Stomach (tissue), 8 donors: ENCODE measurements at regions not wholly inside any gene's neighbourhood (a gene's known extent, or its start where the extent isn't known, plus 50 kb on each side); places are given as distances from the start of the nearest gene placed in this dataset.
A peak's percentile ranks its signal among the peaks of the same experiment; 100 is the strongest.

Source experiments
- DNase-seq, 2 donors: peaks; one replicate each; pipeline versions ENCODE4 v3.0.0 to v3.0.0-alpha.2; 2013 to 2019
- H3K27ac ChIP-seq, 5 donors: fragments of 200-600 bp in 4 of 5; sonication (generic) in 4 of 5; one replicate each; pipeline ENCODE4 v1.5.1; 2013 to 2019; ENCODE audit warnings: mild to moderate bottlenecking in 1 of 5, moderate library complexity in 1 of 5
- H3K27me3 ChIP-seq, 3 donors: fragments of 200-600 bp; sonication (generic); one replicate each; pipeline ENCODE4 v1.5.1; 2017 to 2019; ENCODE audit warnings: mixed run types in 1 of 3
- H3K36me3 ChIP-seq, 4 donors: fragments of 200-600 bp; sonication (generic); 1 replicate in 3 of 4; 2 replicates in 1 of 4; pipeline ENCODE4 v1.5.1; 2016 to 2019
- H3K4me1 ChIP-seq, 4 donors: fragments of 200-600 bp; sonication (generic); one replicate each; pipeline ENCODE4 v1.5.1; 2016 to 2019
- H3K4me3 ChIP-seq, 4 donors: fragments of 200-600 bp; sonication (generic) in 3 of 4; one replicate each; pipeline ENCODE4 v1.5.1; 2016 to 2019; ENCODE audit warnings: mild to moderate bottlenecking in 1 of 4
- H3K9me3 ChIP-seq, 4 donors: fragments of 200-600 bp; sonication (generic); one replicate each; pipeline ENCODE4 v1.5.1; 2016 to 2019
- EP300 ChIP-seq: sonication (generic); formaldehyde crosslinking; IDR thresholded peaks from one replicate; pipeline ENCODE4 v1.6.1; 2017; ENCODE audit warnings: antibody characterized with exemption
- POLR2A ChIP-seq, 4 donors: fragments of 450-650 bp; IDR thresholded peaks; one replicate each; pipeline ENCODE4 v1.6.1; 2016; ENCODE audit warnings: antibody characterized with exemption in 4 of 4, control low read depth in 2 of 4, mild to moderate bottlenecking in 1 of 4, moderate library complexity in 1 of 4
- POLR2AphosphoS5 ChIP-seq, 3 donors: sonication (generic); formaldehyde crosslinking; IDR thresholded peaks; one replicate each; pipeline ENCODE4 v1.6.1; 2016; ENCODE audit warnings: antibody characterized with exemption in 3 of 3
- WGBS, 5 donors: extraction: QIAGEN DNeasy Blood & Tissue Kit in 3 of 5; methylation state at CpG; one replicate each; pipeline versions ENCODE4 v1.1.5 to v1.1.7; 2013 to 2018; 5-methylcytosine and 5-hydroxymethylcytosine counted together
- intact Hi-C: fragments of 100-400 bp; cut with DNase I; formaldehyde crosslinking; loops from one replicate; pipeline ENCODE4 v1.15.1; 2023; ENCODE audit warnings: low total_unique reads
- TF ChIP-seq, protein P1 (sequence below), 7 experiments: fragments of 450-650 bp in 4 of 7; fragments of 200-600 bp in 3 of 7; sonication (generic) in 3 of 7; IDR thresholded peaks; one replicate each; pipeline ENCODE4 v1.5.1; 2016 to 2019; ENCODE audit warnings: antibody characterized with exemption in 7 of 7, control low read depth in 2 of 7, mild to moderate bottlenecking in 1 of 7
- donor health status: healthy with polysubstance abuse.
- donor health status: Bipolar disorder and iron deficiency.
- donor health status: healthy.

DNA sequence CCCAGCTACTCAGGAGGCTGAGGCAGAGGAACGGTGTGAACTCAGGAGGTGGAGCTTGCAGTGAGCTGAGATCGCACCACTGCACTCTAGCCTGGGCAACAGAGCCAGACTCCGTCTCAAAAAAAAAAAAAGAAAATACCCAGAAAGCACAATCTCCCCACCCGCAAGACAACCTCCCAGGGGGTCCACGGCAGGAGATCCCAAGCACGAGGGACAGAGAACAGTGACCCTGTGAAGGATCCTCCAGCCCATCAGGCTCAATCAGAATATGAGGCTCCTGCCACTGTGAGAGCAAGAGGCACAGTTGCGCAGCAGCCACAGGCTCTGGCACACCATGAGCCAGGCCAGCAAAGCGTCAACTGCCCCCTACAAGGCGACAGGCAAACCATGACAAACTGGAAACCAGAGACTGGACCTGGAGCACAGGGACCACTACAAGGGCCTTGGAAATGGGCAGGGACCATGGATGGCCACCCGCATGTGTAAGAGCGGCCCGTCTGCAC is 164.8 kb upstream of the GRK3 start:
- intact Hi-C loops = no loop called here
- 94 to 100% (median 96%) methylated on average over 11 to 12 of the region's 12 CpGs for WGBS, 5 donors
- Histone ChIP-seq H3K9me3 (no peaks in the 10 kb centered on the region), H3K27me3 (no peaks in the 10 kb centered on the region), H3K4me1 (peaks cover 35 to 71% (median 57%) of the 10 kb centered on the region in 4 donors), H3K4me3 (no peak overlapping the region), H3K27ac (no peak overlapping the region), H3K36me3 (no peaks in the 10 kb centered on the region)
- DNase-seq = no peak
- TF ChIP-seq POLR2A (IDR thresholded peaks at IDR 0.05) (no peak), EP300 (no peak), POLR2AphosphoS5 (IDR thresholded peaks at IDR 0.05) (no peak)
- TF ChIP-seq, protein P1, sequence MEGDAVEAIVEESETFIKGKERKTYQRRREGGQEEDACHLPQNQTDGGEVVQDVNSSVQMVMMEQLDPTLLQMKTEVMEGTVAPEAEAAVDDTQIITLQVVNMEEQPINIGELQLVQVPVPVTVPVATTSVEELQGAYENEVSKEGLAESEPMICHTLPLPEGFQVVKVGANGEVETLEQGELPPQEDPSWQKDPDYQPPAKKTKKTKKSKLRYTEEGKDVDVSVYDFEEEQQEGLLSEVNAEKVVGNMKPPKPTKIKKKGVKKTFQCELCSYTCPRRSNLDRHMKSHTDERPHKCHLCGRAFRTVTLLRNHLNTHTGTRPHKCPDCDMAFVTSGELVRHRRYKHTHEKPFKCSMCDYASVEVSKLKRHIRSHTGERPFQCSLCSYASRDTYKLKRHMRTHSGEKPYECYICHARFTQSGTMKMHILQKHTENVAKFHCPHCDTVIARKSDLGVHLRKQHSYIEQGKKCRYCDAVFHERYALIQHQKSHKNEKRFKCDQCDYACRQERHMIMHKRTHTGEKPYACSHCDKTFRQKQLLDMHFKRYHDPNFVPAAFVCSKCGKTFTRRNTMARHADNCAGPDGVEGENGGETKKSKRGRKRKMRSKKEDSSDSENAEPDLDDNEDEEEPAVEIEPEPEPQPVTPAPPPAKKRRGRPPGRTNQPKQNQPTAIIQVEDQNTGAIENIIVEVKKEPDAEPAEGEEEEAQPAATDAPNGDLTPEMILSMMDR (IDR thresholded peaks at IDR 0.05) = no peak

- WGBS, 5 donors = 73 to 89% (median 84%) methylated on average over 6 of the region's 6 CpGs
- TF ChIP-seq EP300 (no peak), POLR2A (IDR thresholded peaks at IDR 0.05) (no peak)
- TF ChIP-seq, protein P1 (IDR thresholded peaks at IDR 0.05) = no peak
- Histone ChIP-seq H3K27me3 (no peaks in the 10 kb centered on the region), H3K36me3 (no peaks in the 10 kb centered on the region), H3K27ac (peak overlapping the region in 3 of 5 donors; percentile 87 to 94 (median 89)), H3K4me1 (peaks cover 41 to 68% (median 57%) of the 10 kb centered on the region in 4 donors), H3K4me3 (no peak overlapping the region), H3K9me3 (no peaks in the 10 kb centered on the region)
- intact Hi-C loops = no loop called here
- DNase-seq = no peak
Observed at GRCh38 chr22:25402160-25402500, 162.3 kb upstream of the GRK3 start.

DNA sequence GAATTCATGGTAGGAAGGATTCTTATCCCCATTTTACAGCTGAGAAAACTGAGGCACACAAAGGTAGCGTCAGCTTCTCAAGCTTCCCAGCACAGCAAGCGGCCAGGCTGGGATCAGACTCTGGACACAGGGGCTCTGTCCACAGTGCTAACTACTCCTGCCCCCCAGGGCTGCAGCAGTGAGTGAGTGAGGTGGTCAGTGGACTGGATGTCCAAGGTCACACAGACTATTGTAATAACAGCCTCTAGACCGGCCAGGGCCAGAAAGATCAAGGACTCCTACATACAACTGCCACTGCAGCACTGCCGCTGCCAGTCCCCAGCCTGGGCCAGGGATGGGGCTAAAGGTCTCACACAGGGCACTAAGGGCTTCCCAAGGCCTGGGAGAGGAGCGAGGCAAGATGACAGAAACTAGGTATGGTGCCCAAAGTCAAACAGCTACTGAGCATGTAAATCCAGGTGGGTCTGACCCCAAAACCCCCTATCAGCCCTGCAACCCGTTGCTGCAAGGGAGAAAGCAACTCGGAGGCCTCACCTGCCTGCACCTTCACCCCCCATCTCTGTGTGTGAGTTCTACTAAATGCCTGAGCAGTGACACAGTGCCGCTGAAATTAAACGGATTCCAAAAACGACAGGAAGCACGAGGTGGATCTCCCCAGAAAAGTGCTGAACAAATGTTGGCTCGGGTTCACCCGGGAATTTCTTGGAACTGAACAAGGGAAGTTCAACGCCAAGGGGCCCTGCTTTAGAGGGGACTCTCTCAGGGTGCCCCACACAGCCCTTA is 161.8 kb upstream of the GRK3 start:
- Histone ChIP-seq H3K4me3 (peak overlapping the region in 3 of 4 donors; percentile 74 to 96 (median 88)), H3K27me3 (no peaks in the 10 kb centered on the region), H3K4me1 (peaks cover 41 to 64% (median 56%) of the 10 kb centered on the region in 4 donors), H3K27ac (peak overlapping the region; percentile 13 to 94 (median 87)), H3K36me3 (no peaks in the 10 kb centered on the region), H3K9me3 (no peaks in the 10 kb centered on the region)
- TF ChIP-seq POLR2AphosphoS5 (IDR thresholded peaks at IDR 0.05) (no peak), EP300 (no peak), POLR2A (IDR thresholded peaks at IDR 0.05) (no peak)
- TF ChIP-seq, protein P1 (IDR thresholded peaks at IDR 0.05) = no peak
- intact Hi-C loops = no loop called here
- peak in 1 of 2 donors; percentile 68 for DNase-seq
- WGBS, 5 donors = 39 to 65% (median 44%) methylated on average over 11 to 14 of the region's 14 CpGs

DNA sequence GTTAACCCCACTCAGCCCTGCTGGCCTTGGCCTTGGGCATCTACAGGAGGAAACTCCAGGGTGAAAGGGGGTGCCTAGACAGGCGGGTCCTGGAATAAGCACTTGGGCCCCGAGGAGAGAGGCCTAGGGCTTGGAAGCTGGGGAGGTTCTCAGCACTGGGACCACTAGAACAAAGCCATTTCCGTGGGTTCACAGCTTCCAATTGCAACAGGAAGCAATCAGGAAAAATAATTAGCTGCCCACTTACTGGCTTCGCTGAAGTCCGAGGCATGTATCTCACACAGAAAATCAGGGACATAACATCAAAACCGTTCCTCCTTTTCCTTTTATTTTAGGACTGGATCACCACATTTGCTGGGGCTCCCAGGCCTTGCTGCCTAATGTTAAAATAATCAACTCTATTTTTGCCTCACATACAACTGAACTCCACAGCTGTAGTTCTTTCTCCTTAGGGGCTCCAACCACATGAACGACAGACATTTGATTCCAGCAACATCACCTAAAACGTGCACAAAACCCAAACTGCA is 161.1 kb upstream of the GRK3 start:
- H3K4me1 ChIP-seq = peaks cover 41 to 57% (median 50%) of the 10 kb centered on the region in 4 donors
- 21 to 57% (median 31%) methylated on average over 8 of the region's 8 CpGs for WGBS, 5 donors
- intact Hi-C loops = no loop called here
- DNase-seq = no peak
- no peaks in the 10 kb centered on the region for H3K9me3 ChIP-seq
- peak overlapping the region; percentile 74 to 97 (median 92) for H3K4me3 ChIP-seq
- H3K36me3 ChIP-seq = no peaks in the 10 kb centered on the region
- TF ChIP-seq, protein P1 (IDR thresholded peaks at IDR 0.05) = no peak
- no peak for TF ChIP-seq POLR2A (IDR thresholded peaks at IDR 0.05)
- TF ChIP-seq POLR2AphosphoS5 (IDR thresholded peaks at IDR 0.05) = no peak
- no peak for TF ChIP-seq EP300
- peak overlapping the region; percentile 13 to 94 (median 87) for H3K27ac ChIP-seq
- H3K27me3 ChIP-seq = no peaks in the 10 kb centered on the region
